H1 (cell line): ENCODE measurements at regions not wholly inside any gene's neighbourhood (a gene's known extent, or its start where the extent isn't known, plus 50 kb on each side); places are given as distances from the start of the nearest gene placed in this dataset.

ENCODE experiments used
- CTCF ChIA-PET: fragments of 300-600 bp; sonication (Branson Sonifier 250); formaldehyde crosslinking; loops from one replicate; lab custom pipeline; 2021; ENCODE audit not compliant: partially characterized antibody; lab: Charles Lee
- POLR2A ChIA-PET: fragments of 300-600 bp; sonication (Branson Sonifier 250); formaldehyde crosslinking; loops from one replicate; lab custom pipeline; 2021; ENCODE audit warnings: inconsistent platforms; ENCODE audit not compliant: partially characterized antibody; lab: Charles Lee
- DNase-seq, 2 experiments: peaks; one replicate each; pipeline versions ENCODE4 v3.0.0 to v3.0.0-alpha.2; 2010 to 2022; ENCODE audit warnings: low spot score in 2 of 2, low read depth in 1 of 2, mixed read lengths in 1 of 2
- FAIRE-seq: peaks from 2 replicates; lab custom pipeline; 2011; peaks lifted over from hg19 to GRCh38; lab: Jason Lieb, UNC
- H2AFZ ChIP-seq: 2 replicates; pipeline ENCODE4 v1.8.1; 2012; ENCODE audit warnings: low read length, inconsistent platforms
- H2AK5ac ChIP-seq: 2 replicates; pipeline ENCODE4 v1.6.1; 2013; ENCODE audit warnings: low read depth, low read length
- H2BK120ac ChIP-seq: replicated peaks from 2 replicates; pipeline ENCODE3; 2013; ENCODE audit warnings: low read depth, low read length, inconsistent platforms
- H2BK12ac ChIP-seq: 2 replicates; pipeline ENCODE4 v1.6.1; 2013; ENCODE audit warnings: low read depth, low read length
- H2BK15ac ChIP-seq: 2 replicates; pipeline ENCODE4 v1.6.1; 2013; ENCODE audit warnings: low read length
- H2BK20ac ChIP-seq: 2 replicates; pipeline ENCODE4 v1.6.1; 2013; ENCODE audit warnings: low read length
- H2BK5ac ChIP-seq: 2 replicates; pipeline ENCODE4 v1.6.1; 2013; ENCODE audit warnings: low read depth, low read length
- H3K14ac ChIP-seq: 2 replicates; pipeline ENCODE4 v1.6.1; 2013; ENCODE audit warnings: inconsistent platforms; ENCODE audit not compliant: insufficient read length
- H3K18ac ChIP-seq: 2 replicates; pipeline ENCODE4 v1.6.1; 2013; ENCODE audit warnings: low read length; ENCODE audit errors: extremely low read depth
- H3K23ac ChIP-seq: 2 replicates; pipeline ENCODE4 v1.6.1; 2013; ENCODE audit warnings: inconsistent platforms; ENCODE audit not compliant: insufficient read length
- H3K23me2 ChIP-seq: 2 replicates; pipeline ENCODE4 v1.6.1; 2013; ENCODE audit warnings: low read depth, low read length
- H3K27ac ChIP-seq: 2 replicates; pipeline ENCODE4 v1.6.1; 2011; ENCODE audit warnings: low read depth, low read length, inconsistent platforms
- H3K27me3 ChIP-seq, 4 experiments: replicated peaks in 1 of 4; 1 replicate in 1 of 4; 2 replicates in 3 of 4; pipeline versions ENCODE4 v1.6.1 to v1.8.1; 2011 to 2013; ENCODE audit warnings: low read length in 3 of 4, mild to moderate bottlenecking in 3 of 4, inconsistent platforms in 2 of 4, mixed read lengths in 2 of 4, moderate library complexity in 1 of 4; ENCODE audit not compliant: control insufficient read depth in 3 of 4, insufficient read depth in 3 of 4; ENCODE audit errors: extremely low read depth in 1 of 4
- H3K36me3 ChIP-seq, 4 experiments: 2 replicates each; pipeline versions ENCODE4 v1.6.1 to v1.8.1; 2011 to 2013; ENCODE audit warnings: mild to moderate bottlenecking in 4 of 4, low read length in 3 of 4, moderate library complexity in 2 of 4, control low read depth in 1 of 4, inconsistent platforms in 1 of 4; ENCODE audit not compliant: insufficient read depth in 4 of 4, control insufficient read depth in 2 of 4
- H3K4ac ChIP-seq: replicated peaks from 2 replicates; pipeline ENCODE3; 2013; ENCODE audit warnings: low read length, low read depth, mixed read lengths, inconsistent platforms; ENCODE audit not compliant: insufficient read length
- H3K4me1 ChIP-seq, 4 experiments: replicated peaks in 1 of 4; 1 replicate in 1 of 4; 2 replicates in 3 of 4; pipeline versions ENCODE4 v1.6.1 to v1.8.1; 2011 to 2013; ENCODE audit warnings: low read length in 3 of 4, inconsistent platforms in 2 of 4, mixed read lengths in 1 of 4; ENCODE audit not compliant: insufficient read depth in 4 of 4, control insufficient read depth in 3 of 4
- H3K4me2 ChIP-seq, 2 experiments: 2 replicates each; pipeline versions ENCODE4 v1.6.1 to v1.8.1; 2011 to 2013; ENCODE audit warnings: low read depth in 2 of 2, low read length in 2 of 2, control low read depth in 1 of 2, inconsistent platforms in 1 of 2, mild to moderate bottlenecking in 1 of 2; ENCODE audit not compliant: insufficient read depth in 1 of 2
- H3K4me3 ChIP-seq, 4 experiments: fragments of 200-600, 300-600 bp in 1 of 4; sonication (generic), shearing (Covaris generic), sonication (Bioruptor Twin) in 1 of 4; 2 replicates each; pipeline versions ENCODE4 v1.5.1 to v1.8.1; 2011 to 2016; ENCODE audit warnings: low read length in 4 of 4, low read depth in 3 of 4, control low read depth in 2 of 4, inconsistent platforms in 2 of 4, mild to moderate bottlenecking in 2 of 4, mixed read lengths in 1 of 4, moderate library complexity in 1 of 4; ENCODE audit not compliant: insufficient read depth in 2 of 4; ENCODE audit errors: extremely low read depth in 1 of 4
- H3K56ac ChIP-seq: replicated peaks from 2 replicates; pipeline ENCODE3; 2013; ENCODE audit warnings: low read depth, mild to moderate bottlenecking, mixed read lengths, low read length, inconsistent platforms; ENCODE audit not compliant: insufficient read length
- H3K79me1 ChIP-seq: 2 replicates; pipeline ENCODE4 v1.6.1; 2013; ENCODE audit warnings: low read depth, low read length, control low read depth
- H3K79me2 ChIP-seq, 2 experiments: 2 replicates each; pipeline versions ENCODE4 v1.6.1 to v1.8.1; 2012 to 2013; ENCODE audit warnings: low read length in 2 of 2, mild to moderate bottlenecking in 2 of 2, inconsistent platforms in 1 of 2; ENCODE audit not compliant: insufficient read depth in 2 of 2, control insufficient read depth in 1 of 2
- H3K9ac ChIP-seq, 4 experiments: replicated peaks in 1 of 4; 1 replicate in 1 of 4; 2 replicates in 3 of 4; pipeline versions ENCODE4 v1.6.1 to v1.8.1; 2011 to 2013; ENCODE audit warnings: low read depth in 3 of 4, low read length in 3 of 4, control low read depth in 2 of 4, mild to moderate bottlenecking in 2 of 4, moderate library complexity in 2 of 4, inconsistent platforms in 1 of 4; ENCODE audit errors: extremely low read depth in 1 of 4
- H3K9me3 ChIP-seq, 2 experiments: 2 replicates each; pipeline versions ENCODE4 v1.6.1 to v1.8.1; 2012 to 2013; ENCODE audit warnings: mild to moderate bottlenecking in 2 of 2, moderate library complexity in 2 of 2, control low read depth in 1 of 2, inconsistent platforms in 1 of 2, low read depth in 1 of 2, low read length in 1 of 2, mixed read lengths in 1 of 2; ENCODE audit not compliant: insufficient read depth in 2 of 2
- H4K20me1 ChIP-seq, 2 experiments: replicated peaks in 1 of 2; 2 replicates each; pipeline versions ENCODE3 to v1.8.1; 2011 to 2013; ENCODE audit warnings: inconsistent platforms in 2 of 2, low read length in 2 of 2, mild to moderate bottlenecking in 1 of 2; ENCODE audit not compliant: insufficient read depth in 2 of 2, control insufficient read depth in 1 of 2
- H4K5ac ChIP-seq: 2 replicates; pipeline ENCODE4 v1.6.1; 2013; ENCODE audit warnings: low read length, low read depth, mixed read lengths, inconsistent platforms; ENCODE audit not compliant: insufficient read length
- H4K8ac ChIP-seq: 2 replicates; pipeline ENCODE4 v1.8.0; 2013; ENCODE audit warnings: mild to moderate bottlenecking, moderate library complexity, low read length, inconsistent platforms; ENCODE audit not compliant: insufficient read depth; ENCODE audit errors: extremely low read depth
- H4K91ac ChIP-seq: replicated peaks from 2 replicates; pipeline ENCODE3; 2013; ENCODE audit warnings: low read length, mixed read lengths, inconsistent platforms; ENCODE audit not compliant: insufficient read length
- BRCA1 ChIP-seq: IDR thresholded peaks from 2 replicates; pipeline ENCODE4 v1.6.1; 2012; ENCODE audit warnings: low read depth, low read length, improper control_type of control experiment
- RAD21 ChIP-seq, 2 experiments: IDR thresholded peaks in 1 of 2; conservative IDR thresholded peaks in 1 of 2; 2 replicates each; pipeline ENCODE4 v1.6.1; 2011; ENCODE audit warnings: low read depth in 2 of 2, low read length in 2 of 2, improper control_type of control experiment in 1 of 2, inconsistent platforms in 1 of 2, mild to moderate bottlenecking in 1 of 2, moderate library complexity in 1 of 2
- WGBS, 2 experiments: shearing (Covaris generic) in 1 of 2; methylation state at CpG; one replicate each; pipeline versions ENCODE4 v1.1.6 to v1.1.7; 2013 to 2015; ENCODE audit warnings: low lambda C conversion rate in 2 of 2, mixed read lengths in 2 of 2, inconsistent platforms in 1 of 2, low coverage in 1 of 2, missing lambda C conversion rate in 1 of 2; ENCODE audit not compliant: insufficient replicate concordance in 2 of 2, insufficient coverage in 1 of 2, insufficient read length in 1 of 2; ENCODE audit errors: extremely low coverage in 1 of 2, missing lambda C conversion rate in 1 of 2; 5-methylcytosine and 5-hydroxymethylcytosine counted together

- CTCF ChIA-PET: interaction anchor here (1.2 kb wide), 1 partner anchor 67 kb away, joined by 3 read pairs; no protein-coding TSS in a partner anchor
- no peak for FAIRE-seq
- no peak overlapping the region for H2AK5ac ChIP-seq
- H2BK12ac ChIP-seq: no peak overlapping the region
- no peaks in the 10 kb centered on the region for H3K36me3 ChIP-seq
- no peak overlapping the region for H3K56ac ChIP-seq
- H3K23ac ChIP-seq: no peak overlapping the region
- H3K18ac ChIP-seq: no peak overlapping the region
- TF ChIP-seq BRCA1: no peak
- peak; percentile 4 to 14; a peak in 2 of 4 replicates for TF ChIP-seq RAD21 (IDR thresholded peaks at IDR 0.05 in 1 of 2, conservative IDR thresholded peaks at IDR 0.05 in 1 of 2; ENCODE audit: low read depth in 2 of 2, low read length in 2 of 2)
- TF ChIP-seq, all 59 proteins: peak for 1
- Histone ChIP-seq H3K4me1 (no peaks in the 10 kb centered on the region), H4K8ac (no peak overlapping the region), H2BK5ac (no peak overlapping the region), H3K9ac (no peak overlapping the region), H4K20me1 (no peaks in the 10 kb centered on the region), H2BK20ac (no peak overlapping the region), H4K91ac (no peak overlapping the region), H2AFZ (0 out of 2 replicates have a peak overlapping the region, but pooled peaks have one; percentile 70), H3K4me3 (no peak overlapping the region), H2BK15ac (no peak overlapping the region), H3K27ac (no peak overlapping the region), H2BK120ac (no peak overlapping the region), H3K14ac (no peak overlapping the region), H3K27me3 (no peaks in the 10 kb centered on the region), H3K4ac (no peak overlapping the region), H3K4me2 (no peak overlapping the region), H3K79me2 (no peaks in the 10 kb centered on the region), H3K9me3 (no peaks in the 10 kb centered on the region), H3K79me1 (no peaks in the 10 kb centered on the region), H4K5ac (no peak overlapping the region), H3K23me2 (no peaks in the 10 kb centered on the region)
- DNase-seq: no peak
- POLR2A ChIA-PET: no interaction called here
- whole genome bisulfite sequencing, 2 experiments: 97% methylated on average over 6 of the region's 6 CpGs; no CpG with 5 or more reads in 1 of the 2 experiments
Observed at GRCh38 chr11:38756537-38756936, 2158.5 kb upstream of the RAG2 start.
